T-helper 9 cell (primary cell): ENCODE measurements at regions not wholly inside any gene's neighbourhood (a gene's known extent, or its start where the extent isn't known, plus 50 kb on each side); places are given as distances from the start of the nearest gene placed in this dataset.

Experiments
- DNase-seq: peaks from one replicate; pipeline ENCODE4 v3.0.0-alpha.2; 2020

DNA sequence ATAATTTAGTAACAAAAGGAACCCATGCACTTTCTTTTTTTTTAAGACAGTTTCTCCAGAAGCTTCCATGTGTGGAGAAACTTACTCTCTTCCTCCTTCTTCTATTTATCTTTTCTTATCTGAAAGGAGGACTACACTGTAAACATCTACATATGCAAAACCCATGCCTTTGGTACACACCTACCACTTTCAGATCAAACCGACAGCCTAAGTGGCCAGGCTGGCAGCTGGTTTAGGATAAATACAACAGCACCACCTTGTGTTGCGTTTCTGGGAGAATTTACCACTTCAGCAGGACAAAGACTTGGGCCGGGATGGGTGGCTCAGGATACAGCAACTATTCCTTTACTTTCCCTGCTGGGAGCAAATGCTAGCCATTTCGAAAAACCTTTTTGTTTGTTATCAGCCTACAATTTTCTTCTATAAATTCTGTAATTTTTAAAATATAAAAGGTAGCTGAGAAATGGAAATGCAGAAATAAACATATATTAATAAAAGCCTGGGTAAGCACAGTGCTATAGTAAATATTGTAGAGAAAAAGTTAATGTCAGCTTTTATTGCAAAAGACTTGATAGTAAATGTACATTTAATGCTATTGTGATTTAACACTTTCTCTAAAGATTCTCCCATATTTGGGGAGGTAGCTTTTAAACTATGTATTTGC, 94.0 kb upstream of the RFC3 start:
- peak; percentile 45 for DNase-seq

DNA sequence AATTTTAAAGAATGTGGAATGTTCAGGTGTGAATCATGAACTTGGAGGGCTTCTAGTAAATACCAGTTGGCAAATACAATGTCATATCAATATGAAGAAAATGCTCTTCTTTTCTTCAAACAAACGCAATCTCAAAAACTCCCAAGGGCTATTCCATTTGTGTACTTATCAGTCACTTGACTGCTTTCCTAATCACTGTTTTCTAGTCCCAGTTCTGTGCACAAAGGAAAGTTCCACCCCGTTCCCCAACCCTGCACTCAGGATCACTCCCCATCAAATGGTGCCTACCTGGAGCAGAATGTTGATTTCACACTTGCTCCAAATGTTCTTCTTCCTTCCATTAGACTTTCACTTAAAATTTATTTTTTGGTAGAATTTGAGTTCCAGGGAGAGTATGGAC, 92.6 kb upstream of the RFC3 start:
- DNase-seq = no peak

DNA sequence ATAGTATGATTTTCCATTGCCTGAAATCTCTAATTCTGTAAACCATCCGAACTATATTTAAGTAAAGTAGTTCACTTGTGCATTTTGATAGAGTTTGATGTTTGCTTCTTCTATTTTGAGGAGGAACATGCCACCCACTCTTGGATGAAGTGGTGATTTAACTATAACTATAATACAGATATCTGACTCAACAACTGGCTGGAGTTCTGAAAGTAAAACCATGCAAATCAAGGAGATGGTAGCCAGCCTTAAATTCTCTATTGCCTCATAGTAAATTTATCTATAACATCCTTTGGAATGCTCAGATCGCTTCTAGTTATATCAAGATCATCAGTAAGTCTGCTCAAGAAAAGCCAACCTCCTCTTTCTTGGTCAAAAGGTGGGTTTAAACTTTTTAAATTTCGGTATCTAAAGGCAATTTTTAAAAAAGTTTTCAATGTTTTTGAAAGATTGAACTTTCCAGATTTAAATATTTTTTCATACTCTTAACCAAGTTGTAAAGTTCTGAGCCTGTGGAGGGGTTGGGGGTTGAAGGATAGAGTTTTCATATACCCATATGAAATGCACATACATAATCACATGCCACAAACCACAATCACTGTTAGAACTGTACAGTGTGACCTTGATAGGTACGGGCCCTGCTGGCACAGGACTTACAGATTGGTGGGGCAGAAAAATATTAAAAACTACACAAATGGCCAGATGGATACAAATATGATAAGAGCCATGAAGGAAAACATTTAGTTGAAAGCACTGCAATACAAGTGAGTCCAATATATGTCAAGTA, 90.5 kb upstream of the RFC3 start:
- DNase-seq = no peak

DNA sequence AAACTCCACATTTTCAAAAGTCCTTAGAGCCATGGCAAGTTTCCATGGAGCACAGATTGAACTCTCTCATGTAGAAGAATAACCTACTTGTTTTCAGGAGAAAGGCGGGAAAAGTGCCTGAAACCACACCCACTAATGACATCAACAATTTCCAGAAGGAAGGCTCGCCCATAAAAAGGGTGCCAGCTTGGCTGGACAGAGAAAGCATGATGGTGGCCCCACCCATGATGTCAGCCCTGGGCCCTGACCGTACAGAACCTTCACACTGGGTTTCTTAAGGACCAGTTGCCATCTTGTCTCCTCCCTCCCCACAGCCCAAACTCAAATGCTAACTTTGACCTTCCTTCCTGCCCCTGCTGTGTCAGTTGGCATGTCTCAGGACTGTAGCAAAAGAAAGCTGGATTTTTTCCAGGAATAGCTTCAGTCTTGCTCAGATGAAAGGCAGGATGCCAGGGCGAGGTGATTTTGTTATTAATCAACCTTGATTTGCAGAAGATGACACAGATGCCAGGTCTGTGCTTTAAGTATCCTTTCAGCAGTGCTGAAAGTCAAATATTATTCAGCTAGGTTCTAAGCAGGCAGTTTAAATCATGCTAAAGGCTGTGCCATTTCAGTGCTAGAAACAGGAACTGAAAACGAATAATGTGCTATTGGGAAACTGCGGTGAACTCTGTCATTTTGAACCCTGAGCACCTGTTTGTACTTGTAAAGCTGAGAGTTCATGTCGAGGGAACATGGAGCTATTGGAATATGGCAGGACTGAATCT, 89.5 kb upstream of the RFC3 start:
- no peak for DNase-seq

DNA sequence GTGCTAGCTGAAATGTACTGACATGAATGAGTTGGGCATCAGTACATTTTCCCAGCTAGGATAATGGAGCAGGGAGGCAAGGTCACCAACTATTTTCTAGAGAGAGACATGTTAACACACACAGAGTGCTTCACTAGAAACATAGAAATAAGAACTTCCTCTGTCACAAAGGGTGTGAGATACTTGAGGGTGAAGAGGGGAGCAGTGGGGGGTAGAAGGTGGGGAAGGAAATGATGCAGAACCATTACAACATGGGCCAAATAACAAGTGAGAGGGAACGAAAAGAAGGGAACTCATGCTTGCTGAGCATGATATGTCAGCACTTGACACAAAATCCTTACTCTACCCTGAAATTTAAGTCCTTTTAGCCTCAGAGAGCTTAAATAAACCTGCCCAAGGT, 87.8 kb upstream of the RFC3 start:
- DNase-seq = no peak

DNA sequence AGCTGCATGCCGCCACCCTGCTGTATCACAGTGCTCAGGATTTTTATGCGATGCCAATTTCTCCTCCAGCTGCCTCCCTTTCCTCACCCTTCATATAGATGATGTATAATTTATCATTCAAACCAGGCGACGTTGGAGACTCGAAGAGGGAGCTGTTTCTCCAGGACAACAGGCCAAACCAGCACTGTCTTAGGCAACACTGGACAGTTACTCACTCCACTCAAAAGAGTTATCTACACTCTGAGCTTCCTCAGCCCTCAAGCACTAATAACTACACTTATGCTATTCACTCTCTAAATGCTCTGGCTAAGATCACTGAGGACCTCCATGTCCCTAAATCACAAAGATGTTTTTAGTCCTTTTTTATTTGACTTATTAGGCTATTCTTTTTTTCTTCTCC, 87.3 kb upstream of the RFC3 start:
- no peak for DNase-seq

DNA sequence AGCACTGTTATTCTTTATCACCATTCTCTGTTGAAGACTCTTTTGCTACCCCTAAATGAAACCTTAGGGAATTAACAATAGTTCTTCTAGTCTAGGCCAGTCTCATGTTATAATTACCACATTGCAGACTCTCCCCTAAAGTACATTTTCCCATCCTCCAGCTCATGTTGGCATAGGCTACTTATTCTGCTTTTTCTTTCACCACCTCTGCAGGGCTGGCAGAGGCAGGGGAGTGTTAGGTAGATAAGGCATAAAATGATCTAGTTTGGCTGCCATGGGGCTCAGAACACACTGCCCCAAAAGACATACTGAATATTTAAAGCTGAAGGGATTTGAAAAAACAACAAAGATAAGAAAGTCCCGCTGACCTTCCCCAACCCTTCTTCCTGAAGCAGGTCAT, 82.7 kb upstream of the RFC3 start:
- no peak for DNase-seq

DNA sequence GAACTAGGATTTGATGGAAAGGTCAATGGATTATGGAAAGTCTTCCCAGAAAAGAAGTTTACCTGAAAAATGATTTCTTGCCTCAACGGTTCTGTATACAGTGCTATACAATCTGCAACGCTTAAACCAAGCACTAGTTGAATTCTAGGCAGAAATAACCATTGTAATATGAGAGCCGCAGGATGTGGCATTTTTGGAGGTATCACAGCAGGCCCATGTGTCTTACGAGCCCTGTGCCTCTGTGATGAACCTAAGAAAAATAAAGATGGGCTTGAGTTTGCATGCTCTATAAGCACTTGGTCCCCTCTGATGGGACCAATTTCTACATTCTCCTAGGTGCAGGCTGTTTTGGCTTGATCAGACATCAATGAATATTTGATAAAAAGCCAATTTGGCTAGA, 78.7 kb upstream of the RFC3 start:
- DNase-seq = no peak

DNA sequence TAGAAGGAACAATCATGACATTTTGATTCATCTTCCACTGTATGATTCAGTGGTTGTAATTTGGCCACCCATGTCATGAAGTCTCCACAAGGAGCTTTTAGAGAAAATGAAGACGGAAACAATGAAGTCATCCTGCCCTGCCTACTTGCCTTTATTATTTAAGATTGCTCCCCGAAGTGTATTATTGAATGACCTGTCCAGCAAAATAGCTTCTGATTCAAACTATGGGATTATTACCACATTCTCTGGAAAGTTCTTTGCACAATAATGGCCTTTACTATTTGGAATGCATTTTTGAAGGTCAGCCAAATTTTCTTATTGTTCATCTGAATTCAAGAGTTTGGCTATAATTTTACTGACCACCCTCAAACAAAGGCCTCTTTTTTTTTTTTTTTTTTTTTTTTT, 77.8 kb upstream of the RFC3 start:
- DNase-seq = no peak

DNA sequence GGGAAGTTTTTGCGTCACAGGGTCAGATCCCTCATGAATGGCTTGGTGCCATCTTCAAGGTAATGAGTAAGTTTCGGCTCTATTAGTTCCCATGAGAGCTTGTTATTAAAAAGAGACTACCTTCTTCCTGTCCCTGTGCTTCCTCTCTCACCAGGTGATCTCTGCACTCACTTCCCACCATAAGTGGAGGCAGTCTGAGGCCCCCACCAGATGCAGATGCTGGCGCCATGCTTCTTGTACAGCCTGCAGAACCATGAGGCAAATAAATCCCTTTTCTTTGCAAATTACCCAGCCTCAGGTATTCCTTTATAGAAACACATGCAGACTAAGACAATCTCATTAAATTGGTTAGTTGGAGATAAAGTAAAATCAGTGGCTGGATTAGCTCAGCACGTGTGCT, 75.6 kb upstream of the RFC3 start:
- no peak for DNase-seq

DNA sequence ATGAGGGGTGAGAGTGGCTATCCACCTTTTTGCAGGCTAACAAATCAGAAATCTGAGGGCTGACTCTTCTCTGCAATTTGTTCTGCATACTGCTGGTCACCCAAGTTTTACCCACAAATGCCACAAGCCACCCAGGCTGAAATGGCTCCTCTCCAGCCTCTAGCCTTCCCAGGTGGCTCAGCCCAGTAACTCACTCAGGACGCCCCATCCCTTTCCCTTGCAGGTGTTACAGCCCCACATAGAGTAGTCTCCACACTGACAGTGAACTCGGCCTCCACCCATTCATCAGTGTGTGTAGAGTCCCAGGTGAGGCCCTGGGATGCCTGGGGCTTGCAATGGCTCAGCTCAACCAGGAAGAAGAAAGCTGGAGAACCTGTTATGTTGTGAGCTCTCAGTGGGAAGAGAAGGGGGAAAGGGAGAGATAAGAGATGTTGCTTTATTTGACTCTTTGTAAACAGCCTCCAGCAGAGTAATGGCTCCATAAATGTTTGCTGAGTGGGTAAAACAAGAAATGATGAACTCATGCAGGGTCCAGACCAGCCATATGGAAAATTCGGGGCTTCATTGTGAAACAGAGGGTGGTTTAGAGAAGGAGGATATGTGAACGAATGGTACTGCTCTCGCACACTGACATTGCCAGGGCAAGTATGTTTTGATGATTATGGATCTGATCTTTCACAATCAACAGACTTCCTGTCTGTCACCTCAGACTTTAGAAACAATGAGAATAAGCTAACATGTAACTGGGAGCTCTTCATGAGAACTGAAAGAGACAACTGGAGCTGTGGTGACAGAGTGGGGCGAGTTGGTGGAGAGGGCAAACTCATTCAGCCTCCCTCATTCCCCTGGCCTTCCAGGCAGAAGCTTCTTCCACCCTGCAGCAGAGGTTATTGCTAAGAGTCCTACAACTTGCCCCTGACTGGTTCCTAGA, 74.2 kb upstream of the RFC3 start:
- no peak for DNase-seq

DNA sequence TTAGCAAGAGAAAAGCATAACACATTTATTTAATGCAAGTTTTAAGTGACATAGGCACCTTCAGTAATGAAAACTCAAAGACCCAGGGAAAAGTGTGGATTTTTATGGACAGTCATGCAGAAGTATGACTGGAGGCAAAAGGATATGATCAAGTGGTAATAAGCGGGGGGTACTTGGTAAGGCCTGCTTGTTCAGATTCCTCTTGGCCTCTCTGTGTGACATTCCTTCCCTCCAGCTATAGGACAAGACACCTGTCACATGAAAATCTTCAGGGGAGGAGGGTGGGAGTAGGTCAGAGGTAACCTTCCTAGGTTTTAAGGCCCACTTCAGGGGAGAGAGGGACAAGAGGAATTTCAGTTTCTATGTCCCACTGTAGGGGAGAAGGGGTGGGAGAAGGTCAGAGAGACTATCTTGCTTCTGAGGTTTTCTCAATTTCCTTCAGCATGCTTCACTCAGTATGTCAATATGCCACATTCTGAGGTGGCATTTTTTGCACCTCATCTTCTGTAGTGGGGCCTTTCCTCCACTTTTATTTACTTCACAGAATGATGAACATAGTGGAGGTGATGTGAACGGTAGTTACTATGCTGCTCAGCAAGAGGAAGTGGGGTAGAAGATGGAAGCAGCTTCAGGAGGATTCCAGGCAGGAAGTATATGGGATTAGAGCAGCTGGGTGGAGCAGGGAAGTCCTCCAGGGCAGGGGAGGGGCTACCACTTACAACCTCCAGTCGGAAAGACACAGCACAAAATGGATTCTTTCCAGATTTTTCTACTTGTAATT, 73.2 kb upstream of the RFC3 start:
- DNase-seq = no peak

DNA sequence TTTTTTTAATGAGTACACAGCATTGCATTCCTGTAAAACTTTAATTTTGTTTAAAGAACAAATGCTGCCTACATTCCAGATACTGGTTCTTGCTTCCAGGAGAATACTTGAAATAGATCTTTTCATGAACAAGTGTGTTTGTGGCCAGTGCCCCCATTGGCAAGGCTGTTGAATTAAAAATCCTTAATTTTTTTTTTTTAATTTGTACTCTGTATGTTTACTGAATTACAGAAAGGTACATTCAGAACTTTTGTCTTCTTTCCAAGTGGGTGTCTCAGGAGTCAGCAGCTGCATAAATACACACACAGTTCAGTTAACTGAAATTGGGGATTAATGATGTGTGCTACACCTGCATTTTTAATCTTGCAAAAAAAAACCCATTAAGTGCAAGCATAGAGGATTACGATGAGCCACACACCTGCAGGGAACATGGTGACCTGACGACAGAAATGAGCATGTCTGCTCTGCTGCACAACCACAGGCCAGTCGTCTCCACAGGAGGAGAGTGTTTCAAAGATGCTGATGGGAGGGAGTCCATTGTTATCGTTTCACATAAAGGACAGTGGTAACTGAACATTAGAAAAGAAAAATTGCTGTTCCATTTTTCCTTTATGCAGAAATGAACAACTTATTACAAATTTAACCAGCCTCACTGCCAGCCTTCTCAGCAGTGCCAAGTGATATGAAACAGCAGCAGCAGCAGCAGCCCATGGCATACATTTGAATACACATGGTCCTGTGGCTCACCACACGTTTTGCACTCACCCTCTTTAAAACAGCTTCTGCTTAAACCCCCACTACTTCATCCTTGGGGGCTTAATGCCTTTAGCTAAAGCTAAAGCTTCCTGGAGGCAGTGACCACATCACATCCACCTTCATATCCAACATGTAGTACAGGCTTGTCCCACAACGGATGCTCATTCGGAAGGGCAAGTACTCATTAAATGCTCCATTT, 72.3 kb upstream of the RFC3 start:
- no peak for DNase-seq

DNA sequence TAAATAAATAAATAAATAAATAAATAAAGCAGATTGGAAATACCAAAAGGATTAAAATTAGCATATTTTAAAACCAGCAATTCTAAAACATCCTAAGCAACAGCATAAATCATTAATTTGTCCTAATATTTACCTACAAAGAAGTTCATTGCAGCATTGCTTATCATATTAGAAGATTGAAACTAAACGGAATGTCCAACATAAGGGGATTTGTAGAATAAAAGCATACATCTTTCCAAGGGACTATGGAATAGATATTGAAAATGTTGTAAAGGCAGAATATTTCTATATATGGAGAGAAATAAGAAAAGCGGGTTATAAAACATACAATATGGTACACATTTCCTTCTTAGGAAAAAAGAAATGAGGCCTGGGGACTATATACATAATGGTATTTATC, 71.1 kb upstream of the RFC3 start:
- DNase-seq = no peak

DNA sequence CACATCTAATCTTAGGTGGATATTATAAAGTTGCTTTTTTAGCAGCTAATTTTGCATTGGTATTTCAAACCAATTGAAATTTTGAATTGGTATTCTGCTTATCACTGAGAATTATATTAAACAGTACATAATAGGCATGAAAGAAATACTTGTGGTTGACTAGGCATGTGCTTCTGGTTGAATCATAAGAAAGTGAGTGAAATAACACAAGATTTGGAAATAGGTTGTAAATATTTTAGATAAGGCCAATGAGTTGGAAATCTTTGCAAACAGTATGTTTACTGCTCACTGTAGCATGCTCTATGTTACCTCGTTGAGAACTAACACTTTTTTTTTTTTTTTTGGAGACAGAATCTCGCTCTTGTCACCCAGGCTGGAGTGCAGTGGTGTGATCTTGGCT, 66.8 kb upstream of the RFC3 start:
- DNase-seq = no peak

DNA sequence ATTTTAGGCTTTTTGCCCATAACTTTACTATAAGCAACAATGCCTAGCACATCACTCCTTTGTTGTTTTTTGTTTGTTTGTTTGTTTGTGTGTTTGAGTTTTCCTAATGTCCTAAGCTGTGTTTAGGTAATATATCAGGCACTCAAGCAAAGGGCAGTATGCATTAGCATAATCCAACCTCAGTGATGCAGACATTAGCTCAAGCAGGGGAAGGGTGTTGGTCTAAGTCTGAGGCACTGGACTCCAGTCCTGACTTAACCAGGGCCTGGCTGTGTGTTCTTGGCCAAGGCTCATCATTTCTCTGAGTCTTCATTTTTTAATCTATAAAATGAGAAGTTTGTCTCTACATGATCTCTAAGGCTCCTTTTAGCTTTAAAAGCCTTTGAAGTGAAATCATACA, 65.9 kb upstream of the RFC3 start:
- no peak for DNase-seq

DNA sequence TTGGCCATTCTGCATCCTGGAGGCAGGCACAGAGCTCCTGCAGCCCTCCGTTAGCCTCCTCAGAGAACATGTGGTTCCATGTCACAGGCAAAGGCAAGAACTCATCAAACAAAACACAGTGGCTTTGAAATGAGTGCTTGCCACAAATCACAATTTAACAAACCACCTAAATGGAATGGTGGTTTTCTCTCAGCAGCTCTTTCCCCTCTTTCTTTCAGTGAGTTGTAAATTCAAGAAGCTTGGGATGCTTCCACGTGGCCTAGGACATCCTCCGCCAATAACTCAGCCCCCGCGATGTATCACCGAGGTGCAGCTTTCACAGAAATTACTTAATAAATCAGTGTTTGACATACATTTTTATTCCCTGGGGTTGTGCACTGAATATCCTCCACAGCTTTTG, 65.4 kb upstream of the RFC3 start:
- DNase-seq = no peak

DNA sequence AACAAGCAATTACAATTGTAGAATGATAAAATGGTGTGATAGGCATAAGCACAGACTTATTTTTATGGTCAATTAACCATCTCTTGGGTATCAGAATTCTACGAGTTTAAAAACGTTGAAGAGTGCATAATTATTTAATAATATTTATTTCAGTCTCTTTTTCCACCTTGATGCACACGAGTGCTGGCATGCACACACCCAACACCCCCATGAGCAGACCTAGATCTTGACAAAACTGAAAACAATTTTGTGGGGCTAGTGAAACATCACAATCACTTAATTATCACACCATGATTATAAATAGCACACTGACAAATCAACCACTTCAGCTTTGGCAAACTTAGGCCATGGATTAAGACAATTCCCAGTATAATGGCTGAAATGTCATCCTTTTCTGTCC, 61.0 kb upstream of the RFC3 start:
- no peak for DNase-seq

DNA sequence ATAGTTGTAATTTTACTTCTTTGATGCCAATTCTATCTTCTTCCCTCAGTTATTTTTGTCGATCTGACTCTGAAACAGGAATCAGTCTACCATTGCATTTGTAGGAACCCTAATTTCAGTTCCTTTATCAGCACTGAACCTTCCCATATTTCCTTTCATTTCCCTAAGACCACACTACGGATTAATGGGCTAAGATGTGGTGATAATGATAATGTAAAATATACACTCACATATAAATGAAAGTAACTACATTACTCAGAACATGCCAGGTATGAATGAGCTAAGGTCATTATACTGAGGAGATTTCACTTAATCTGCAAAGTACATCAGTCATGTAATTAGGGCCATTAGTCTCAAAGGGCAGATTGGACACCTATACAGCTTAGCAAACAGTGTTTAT, 60.2 kb upstream of the RFC3 start:
- no peak for DNase-seq

DNA sequence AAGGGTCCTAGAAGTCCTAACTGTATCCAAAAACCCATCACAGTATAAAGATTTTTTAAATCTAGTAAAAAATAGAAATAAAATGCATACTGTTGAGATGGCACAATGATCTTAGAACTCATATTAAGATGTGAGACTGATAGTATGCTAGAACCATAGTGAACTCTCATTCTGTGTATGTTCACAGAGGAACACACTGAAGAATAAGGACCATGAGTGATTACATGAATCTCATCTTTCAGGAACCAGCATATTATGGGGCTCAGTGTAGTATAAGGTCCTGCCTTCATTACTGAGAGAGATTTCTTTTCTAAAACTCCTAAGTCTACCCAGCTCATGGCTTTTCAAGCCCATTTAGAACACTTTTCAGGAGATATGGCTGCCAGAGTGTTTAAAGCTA, 59.8 kb upstream of the RFC3 start:
- no peak for DNase-seq

DNA sequence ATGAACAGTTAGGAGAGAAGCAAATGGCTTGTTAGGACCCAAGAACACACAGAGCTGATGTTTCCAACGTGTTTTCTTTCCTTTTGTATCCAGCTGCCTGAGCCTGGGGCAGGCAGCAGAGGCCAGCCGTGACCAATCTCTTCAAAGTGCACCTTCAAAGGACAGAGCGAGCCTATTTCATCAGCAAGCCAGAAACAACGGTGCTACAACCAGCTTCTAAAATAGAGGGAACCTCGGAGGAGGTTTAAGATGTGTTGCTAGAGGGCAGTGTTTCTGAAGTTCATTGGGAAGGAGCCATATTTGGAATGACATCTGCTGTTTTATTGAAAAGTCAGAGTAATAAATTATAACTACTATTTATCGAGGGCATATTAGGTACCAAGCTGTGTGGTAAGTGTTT, 56.2 kb upstream of the RFC3 start:
- no peak for DNase-seq
